ENCODE measurements at regions not wholly inside any gene's neighbourhood (a gene's known extent, or its start where the extent isn't known, plus 50 kb on each side); places are given as distances from the start of the nearest gene placed in this dataset.
"Not testable (repeated sequence)": the region's sequence is repeated elsewhere in the genome, so short reads cannot be mapped to it uniquely, and the experiment has no call there.

- TF ChIP-seq RNF219 (CRISPR knock-in tag; IDR thresholded peaks at IDR 0.05); CTCF (IDR thresholded peaks at IDR 0.05 in 2 of 3, conservative IDR thresholded peaks at IDR 0.05 in 1 of 3; ENCODE audit: insufficient read depth in 2 of 3, low read depth in 1 of 3, low read length in 3 of 3); NFYB (IDR thresholded peaks at IDR 0.05; ENCODE audit: extremely low read depth, insufficient read length); SP1 (CRISPR knock-in tag; IDR thresholded peaks at IDR 0.05); CHD1 (IDR thresholded peaks at IDR 0.05; ENCODE audit: low read length); SMAD4 (CRISPR knock-in tag; conservative IDR thresholded peaks at IDR 0.05); ZC3H11A (IDR thresholded peaks at IDR 0.05; ENCODE audit: low read depth, low read length); MNT (conservative IDR thresholded peaks at IDR 0.05); ZNF175 (CRISPR knock-in tag; IDR thresholded peaks at IDR 0.05; ENCODE audit: low read depth): not testable (repeated sequence)
Measured at GRCh38 chrX:3905522-3906258, 192.2 kb upstream of the PRKX start.
